ENCODE measurements at regions not wholly inside any gene's neighbourhood (a gene's known extent, or its start where the extent isn't known, plus 50 kb on each side); places are given as distances from the start of the nearest gene placed in this dataset.

GRCh38 chr11:112835591-112836255, 125.5 kb upstream of the NCAM1 start:
- no peak for TF ChIP-seq POLR2AphosphoS5 (IDR thresholded peaks at IDR 0.05; ENCODE audit: insufficient read depth, low read depth, low read length)
- TF ChIP-seq GATA2 (IDR thresholded peaks at IDR 0.05; ENCODE audit: insufficient read depth, insufficient read length, low read depth, low read length), result no peak
- TF ChIP-seq MAX (IDR thresholded peaks at IDR 0.05; ENCODE audit: insufficient read depth, insufficient read length), result no peak
- TF ChIP-seq EZH2 (IDR thresholded peaks at IDR 0.05; ENCODE audit: borderline replicate concordance, low read depth, low read length, severe bottlenecking), result no peak
- TF ChIP-seq MYC (IDR thresholded peaks at IDR 0.05; ENCODE audit: low read depth, low read length), result no peak
- no peak for TF ChIP-seq CTCF (IDR thresholded peaks at IDR 0.05; ENCODE audit: extremely low read depth in 1 of 2, insufficient read depth in 1 of 2, low read depth in 1 of 2, low read length in 2 of 2)
- TF ChIP-seq FOS (IDR thresholded peaks at IDR 0.05; ENCODE audit: borderline replicate concordance, insufficient read depth, low read length), result no peak
- TF ChIP-seq JUN (IDR thresholded peaks at IDR 0.05; ENCODE audit: borderline replicate concordance, insufficient read depth, insufficient read length, low read depth), result no peak
- no peak for TF ChIP-seq POLR2A (IDR thresholded peaks at IDR 0.05; ENCODE audit: low read depth, low read length)
- dilution Hi-C loops (cut with MboI; ENCODE audit: extremely low pct_ligation_motif_present, low sequenced_read_pairs), result no loop called here
- no peak overlapping the region for H3K4me2 ChIP-seq (ENCODE audit: insufficient read depth, low read length)

More at GRCh38 chr11:112835591-112836255, 125.5 kb upstream of the NCAM1 start:
- H3K4me1 ChIP-seq (ENCODE audit: control insufficient read depth, extremely low read depth, insufficient read depth, low read length), result no peaks in the 10 kb centered on the region
- no peak overlapping the region for H2AFZ ChIP-seq (ENCODE audit: low read depth, low read length)
- no TSS peak for BruUV-seq (replicated peaks)
- H3K9me1 ChIP-seq (replicated peaks; ENCODE audit: control insufficient read depth, extremely low read depth, insufficient read depth, low read length), result no peaks in the 10 kb centered on the region
- no peak for FAIRE-seq
- H3K9me3 ChIP-seq (replicated peaks; ENCODE audit: control insufficient read depth, insufficient read depth, low read length), result no peaks in the 10 kb centered on the region
- POLR2A ChIA-PET, result no interaction called here
- H3K36me3 ChIP-seq (ENCODE audit: control insufficient read depth in 2 of 2, extremely low read depth in 1 of 2, insufficient read depth in 2 of 2, low read length in 2 of 2), result no peaks in the 10 kb centered on the region
- no peak overlapping the region for H3K27ac ChIP-seq (ENCODE audit: insufficient read depth, low read depth, low read length)
- H3K4me3 ChIP-seq (replicated peaks in 1 of 3; ENCODE audit: insufficient read depth in 1 of 3, low read depth in 1 of 3, low read length in 3 of 3), result no peak overlapping the region
- H3K9ac ChIP-seq (replicated peaks; ENCODE audit: extremely low read depth, insufficient read depth, low read length), result no peak overlapping the region
- no peak for DNase-seq (ENCODE audit: low read depth, low spot score)
- H3K79me2 ChIP-seq (ENCODE audit: control insufficient read depth, insufficient read depth, low read length), result no peaks in the 10 kb centered on the region
- intact Hi-C loops (cut with micrococcal nuclease), result no loop called here
- CTCF ChIA-PET, result no interaction called here
- no peaks in the 10 kb centered on the region for H3K27me3 ChIP-seq (ENCODE audit: control insufficient read depth in 2 of 2, insufficient read depth in 2 of 2, low read length in 2 of 2)
- H4K20me1 ChIP-seq (replicated peaks; ENCODE audit: control insufficient read depth, extremely low read depth, insufficient read depth, low read length), result no peaks in the 10 kb centered on the region
